ENCODE measurements at regions not wholly inside any gene's neighbourhood (a gene's known extent, or its start where the extent isn't known, plus 50 kb on each side); places are given as distances from the start of the nearest gene placed in this dataset.
"Not testable (repeated sequence)": the region's sequence is repeated elsewhere in the genome, so short reads cannot be mapped to it uniquely, and the experiment has no call there.

DNA sequence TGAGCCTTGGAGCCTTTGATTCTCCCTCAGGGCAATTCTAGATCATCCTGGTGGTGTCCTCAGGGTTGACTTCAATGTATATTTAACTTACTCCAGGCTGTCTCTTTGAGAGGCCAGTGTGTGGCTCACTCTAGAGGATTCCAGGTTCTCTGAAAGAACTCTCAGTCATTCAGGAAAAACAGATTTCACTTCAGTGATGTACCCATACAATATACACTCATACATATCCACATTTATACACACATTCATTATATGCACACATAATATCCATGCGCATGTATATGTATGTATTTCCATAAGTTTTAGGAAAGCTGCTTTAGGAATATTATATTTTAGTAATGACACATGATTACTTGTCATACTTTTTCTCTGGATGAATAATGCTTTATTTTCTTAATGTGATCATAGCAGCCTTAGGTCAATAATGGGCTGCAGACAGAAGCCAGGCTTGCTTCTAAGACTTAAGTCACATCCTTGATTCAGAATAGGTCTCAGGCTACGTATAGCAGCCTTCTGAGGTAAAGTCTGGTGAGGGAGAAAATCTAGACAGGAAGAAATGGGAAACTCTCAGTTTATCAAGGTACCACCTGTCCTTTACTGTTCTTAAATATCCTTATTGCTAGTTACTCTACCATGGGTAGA is 397.0 kb downstream of the GPAT3 start:
- no peak for DNase-seq (ENCODE audit: low read depth in 4 of 4, low spot score in 3 of 4)

DNA sequence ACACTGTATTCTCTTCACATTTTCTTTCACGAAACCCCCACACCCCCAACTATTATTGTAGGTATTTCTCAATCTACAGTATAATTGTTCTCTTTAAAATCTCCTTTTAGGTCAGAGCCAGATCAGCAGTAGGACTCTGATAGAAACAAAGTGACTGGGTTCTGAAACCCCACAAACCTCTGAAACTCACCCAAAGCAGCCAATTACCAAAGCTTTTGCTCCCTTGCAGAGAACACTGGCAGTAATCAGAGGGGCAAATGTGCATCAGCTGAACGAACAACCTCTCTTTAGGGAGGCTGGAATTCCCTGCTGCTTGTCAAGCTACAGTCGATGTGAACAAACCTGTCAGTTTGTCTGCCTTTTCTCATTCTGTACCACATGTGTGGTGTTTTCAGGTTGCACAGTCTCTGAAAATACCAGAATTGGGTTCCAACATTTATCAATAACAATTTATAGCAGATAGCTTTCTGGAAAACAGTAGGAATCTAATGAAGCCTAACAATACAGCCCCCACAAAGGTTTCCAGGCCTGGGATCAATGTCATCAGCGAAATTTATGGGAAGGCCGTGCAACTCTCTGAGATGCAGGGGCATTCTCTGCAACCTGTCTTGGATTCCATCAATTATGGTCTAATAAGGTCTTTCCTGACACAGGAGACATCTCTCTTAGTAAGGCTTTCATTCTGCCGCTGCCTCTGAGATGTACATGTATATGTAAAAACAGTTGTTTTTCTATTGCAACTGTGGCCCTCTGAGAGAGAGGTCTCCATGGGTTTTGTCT is 395.9 kb downstream of the GPAT3 start:
- no peak for DNase-seq (ENCODE audit: low read depth in 4 of 4, low spot score in 3 of 4)

DNA sequence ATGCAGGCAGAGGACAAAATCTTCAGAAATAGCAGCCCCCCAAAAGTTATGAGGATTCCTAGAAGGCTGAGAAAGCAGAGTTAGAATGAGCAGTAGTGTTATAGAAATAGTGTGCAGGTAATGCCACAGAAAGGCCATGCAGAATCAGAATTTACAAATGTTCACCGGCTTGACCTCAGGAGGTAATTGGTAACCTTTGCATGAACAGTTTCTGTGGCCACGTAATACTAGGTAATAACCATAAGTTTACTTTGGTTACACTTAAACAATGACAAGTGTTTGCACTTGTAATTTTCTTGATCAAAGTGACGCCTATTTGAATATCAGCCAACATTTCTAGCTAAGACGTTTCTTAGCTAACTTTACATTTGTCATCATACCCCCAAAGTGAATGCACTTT is 393.6 kb downstream of the GPAT3 start:
- no peak for DNase-seq (ENCODE audit: low read depth in 4 of 4, low spot score in 3 of 4)

DNA sequence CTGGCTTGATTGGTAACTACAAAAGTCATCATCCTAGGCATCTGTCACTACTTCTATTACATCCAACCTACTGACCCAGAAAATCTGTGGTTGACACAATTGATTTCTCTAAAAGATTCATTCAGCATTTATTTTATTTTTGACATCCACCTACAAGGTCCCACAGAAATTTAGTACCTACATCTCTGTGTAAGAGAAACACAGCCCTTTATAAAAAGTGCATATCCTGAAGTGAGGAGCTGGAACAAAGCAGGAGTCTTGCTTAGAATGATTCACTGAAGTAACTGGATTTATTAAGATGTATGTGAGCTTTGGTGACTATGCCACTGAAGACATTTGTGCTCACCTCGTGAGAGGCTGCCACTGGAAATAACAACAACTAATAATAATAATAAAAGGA is 391.0 kb downstream of the GPAT3 start:
- no peak for DNase-seq (ENCODE audit: low read depth in 4 of 4, low spot score in 3 of 4)

DNA sequence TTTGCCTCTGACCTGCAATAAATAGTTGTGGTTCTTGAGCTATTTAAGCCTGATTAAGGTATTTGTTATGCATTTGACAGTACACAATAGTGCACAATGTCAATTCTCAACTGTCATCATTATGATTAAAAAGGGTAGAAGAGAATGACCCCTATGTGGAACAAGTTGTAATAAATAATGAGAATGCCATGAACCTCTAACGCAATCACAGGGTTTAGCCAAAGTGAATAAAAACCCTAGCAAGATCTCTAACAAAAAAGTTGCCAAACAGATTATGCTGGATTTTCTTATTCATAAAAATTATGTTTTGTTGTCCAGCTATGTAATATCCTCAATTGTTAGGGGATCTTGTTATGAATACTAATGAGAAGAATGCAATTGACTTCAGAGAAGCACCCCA is 387.4 kb downstream of the GPAT3 start:
- DNase-seq (ENCODE audit: low read depth in 4 of 4, low spot score in 3 of 4), result no peak

DNA sequence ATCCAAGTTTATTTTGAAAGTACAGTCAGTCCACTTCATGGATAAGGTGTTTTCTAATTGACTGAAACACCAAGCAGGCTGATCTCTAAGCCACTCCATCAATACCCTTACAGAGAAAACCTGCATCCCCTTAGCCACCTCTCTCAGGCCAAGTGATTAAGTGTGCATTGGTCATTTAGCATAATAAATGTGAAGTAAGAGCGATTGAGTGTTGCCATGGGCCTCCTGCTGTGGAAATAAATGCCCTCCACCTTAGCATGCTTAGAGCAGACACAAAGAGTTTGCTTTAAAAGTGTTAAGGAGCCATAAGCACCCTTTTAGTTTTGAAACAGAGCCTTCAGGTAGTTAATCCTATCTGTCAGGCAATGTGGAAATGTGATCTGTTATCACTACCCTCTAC is 386.5 kb downstream of the GPAT3 start:
- DNase-seq (ENCODE audit: low read depth in 4 of 4, low spot score in 3 of 4), result no peak

DNA sequence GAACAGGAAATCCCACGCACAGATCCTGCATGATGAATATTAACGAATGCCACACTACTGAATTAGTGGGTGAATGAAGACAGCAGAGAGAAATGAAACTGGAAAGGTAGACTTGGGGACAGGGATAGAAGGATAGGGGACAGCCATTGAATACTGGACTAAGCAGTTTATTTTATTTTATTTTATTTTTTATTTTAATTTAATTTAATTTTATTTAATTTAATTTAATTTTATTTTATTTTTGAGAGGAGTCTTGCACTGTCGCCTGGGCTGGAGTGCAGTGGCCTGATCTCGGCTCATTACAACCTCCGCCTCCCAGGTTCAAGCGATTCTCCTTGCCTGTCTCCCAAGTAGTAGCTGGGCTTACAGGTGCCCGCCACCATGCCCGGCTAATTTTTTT is 385.2 kb downstream of the GPAT3 start:
- no peak for DNase-seq (ENCODE audit: low read depth in 4 of 4, low spot score in 3 of 4)

DNA sequence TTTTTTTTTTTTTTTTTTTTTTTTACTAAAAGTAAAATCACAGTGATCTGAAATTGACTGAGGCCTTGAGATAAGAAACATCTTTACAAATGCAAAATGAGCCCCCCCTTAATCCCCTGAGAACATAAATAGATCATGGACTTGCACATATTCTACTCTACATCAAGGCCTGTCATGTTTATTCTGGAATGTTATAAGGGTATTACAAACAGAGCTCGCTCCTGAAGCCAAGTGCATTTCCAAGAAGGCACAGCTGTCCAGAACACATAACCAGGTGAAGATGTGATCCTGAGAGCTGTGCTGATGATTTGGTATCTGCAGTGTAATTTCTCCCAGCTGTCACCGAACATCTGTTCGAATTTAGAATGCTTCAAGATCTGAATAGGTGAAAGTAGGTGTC is 384.5 kb downstream of the GPAT3 start:
- DNase-seq (ENCODE audit: low read depth in 4 of 4, low spot score in 3 of 4), result no peak

DNA sequence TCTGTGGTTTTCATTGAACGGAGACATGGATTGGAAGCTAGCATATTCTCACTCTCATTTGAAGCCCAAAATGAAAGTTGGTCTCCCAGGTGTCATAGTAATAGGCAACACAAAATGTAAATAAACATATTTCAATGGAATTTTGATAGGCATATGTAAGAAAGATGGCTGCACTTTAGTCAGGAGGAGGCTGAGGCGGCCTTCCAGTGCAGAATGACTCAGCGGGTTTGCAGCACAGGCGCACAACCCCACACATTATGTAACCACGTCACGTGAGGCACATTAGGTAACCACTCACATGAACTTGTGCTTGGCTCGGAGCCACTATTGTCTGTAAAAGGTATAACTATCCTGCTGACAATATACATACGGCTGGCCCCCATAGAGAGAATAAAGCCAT is 381.7 kb downstream of the GPAT3 start:
- DNase-seq (ENCODE audit: low read depth in 4 of 4, low spot score in 3 of 4), result no peak

DNA sequence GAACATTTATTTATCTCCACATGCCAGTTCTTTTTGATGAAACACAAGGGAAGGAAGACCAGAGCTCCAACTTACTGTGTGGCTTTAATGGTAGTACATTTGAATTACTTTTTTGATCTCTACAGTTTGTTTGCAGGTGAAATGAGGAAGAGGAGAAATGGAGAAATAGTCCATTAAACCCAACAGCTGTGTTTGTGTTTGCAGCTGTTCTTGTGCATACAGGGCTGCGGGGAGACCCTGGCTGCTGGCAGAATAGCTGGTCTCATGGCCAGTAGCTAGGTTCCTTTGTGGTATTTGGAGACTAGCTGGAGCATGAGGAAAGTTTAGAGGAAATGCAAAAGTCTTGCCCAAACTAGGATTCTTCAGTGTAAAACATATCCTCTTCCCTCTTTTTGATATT is 374.8 kb downstream of the GPAT3 start:
- no peak for DNase-seq (ENCODE audit: low read depth in 4 of 4, low spot score in 3 of 4)

DNA sequence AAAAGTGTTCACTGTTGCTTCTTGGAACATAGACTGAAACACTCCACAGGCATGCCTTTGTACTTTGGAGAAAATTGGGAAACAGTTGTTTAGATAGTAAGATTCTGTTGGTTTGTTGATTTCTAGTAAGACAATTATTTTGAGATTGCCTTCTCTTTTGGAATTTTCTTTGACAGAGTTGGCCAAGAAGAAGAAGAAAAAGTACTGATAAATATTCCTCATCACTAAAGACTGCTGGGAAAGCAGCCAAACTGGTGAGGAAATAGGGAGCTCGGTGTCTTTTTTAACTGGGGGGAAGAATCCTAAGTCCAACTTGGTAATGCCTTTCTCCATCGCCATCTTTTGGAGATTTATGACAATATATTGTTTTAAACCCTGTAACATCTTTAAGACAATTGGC is 370.7 kb downstream of the GPAT3 start:
- DNase-seq (ENCODE audit: low read depth in 4 of 4, low spot score in 3 of 4), result no peak

DNA sequence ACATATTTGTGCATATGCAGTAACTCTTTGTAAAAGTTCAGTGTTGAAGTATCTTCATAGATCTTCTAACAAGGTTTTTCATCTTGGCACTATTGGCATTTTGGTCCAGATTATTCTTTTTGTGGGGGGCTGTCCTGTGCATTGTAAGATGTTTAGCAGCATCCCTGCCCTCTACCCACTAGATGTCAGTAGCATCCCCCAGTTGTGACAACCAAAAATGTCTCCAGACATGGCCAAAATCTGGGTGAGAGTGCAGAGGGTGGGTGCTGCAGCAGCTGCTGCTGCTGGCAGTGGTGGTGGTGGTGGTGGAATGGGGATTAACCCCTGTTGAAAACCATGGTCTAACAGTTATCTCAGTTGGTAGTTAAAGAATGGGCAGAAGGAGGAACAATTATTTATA is 370.0 kb downstream of the GPAT3 start:
- DNase-seq (ENCODE audit: low read depth in 4 of 4, low spot score in 3 of 4), result no peak

DNA sequence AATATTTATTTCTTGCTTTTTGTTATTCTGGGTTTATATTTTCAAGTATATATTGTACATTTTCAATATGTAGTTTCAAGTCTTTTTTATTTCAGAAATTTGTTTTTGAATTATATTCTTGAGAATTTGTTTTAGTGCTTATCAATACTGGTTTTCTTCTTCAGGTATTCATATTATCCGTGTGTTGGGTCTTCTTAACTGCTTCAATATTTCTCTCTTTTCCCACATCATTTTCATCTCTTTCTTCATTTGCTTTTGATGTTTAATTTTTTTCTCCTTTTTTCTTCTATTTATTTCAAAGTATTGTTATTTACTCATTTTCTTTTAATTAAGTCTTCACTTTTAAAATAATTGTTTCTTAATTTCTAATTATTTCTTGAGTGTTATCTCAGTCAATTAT is 367.8 kb downstream of the GPAT3 start:
- DNase-seq (ENCODE audit: low read depth in 4 of 4, low spot score in 3 of 4), result not testable (repeated sequence)

DNA sequence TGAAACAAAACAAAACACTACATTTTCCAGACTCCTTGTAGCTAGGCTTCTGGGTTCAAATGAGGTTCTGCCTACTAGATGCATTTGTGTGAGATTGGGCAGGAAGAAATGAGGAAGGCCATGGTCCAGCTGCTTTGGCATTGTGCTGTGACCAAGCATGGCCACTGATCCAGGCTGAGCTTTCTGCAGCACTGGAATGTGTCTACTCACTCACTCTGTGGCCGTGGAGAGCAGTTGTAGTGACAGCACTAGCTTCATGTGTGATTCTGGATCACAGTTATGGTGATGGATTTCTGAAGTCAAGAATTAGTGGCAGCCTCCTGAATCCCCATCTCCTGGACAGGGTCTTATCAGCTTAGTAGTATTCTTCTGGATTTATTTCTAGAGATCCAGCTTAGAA is 358.9 kb downstream of the GPAT3 start:
- DNase-seq (ENCODE audit: low read depth in 4 of 4, low spot score in 3 of 4), result no peak

DNA sequence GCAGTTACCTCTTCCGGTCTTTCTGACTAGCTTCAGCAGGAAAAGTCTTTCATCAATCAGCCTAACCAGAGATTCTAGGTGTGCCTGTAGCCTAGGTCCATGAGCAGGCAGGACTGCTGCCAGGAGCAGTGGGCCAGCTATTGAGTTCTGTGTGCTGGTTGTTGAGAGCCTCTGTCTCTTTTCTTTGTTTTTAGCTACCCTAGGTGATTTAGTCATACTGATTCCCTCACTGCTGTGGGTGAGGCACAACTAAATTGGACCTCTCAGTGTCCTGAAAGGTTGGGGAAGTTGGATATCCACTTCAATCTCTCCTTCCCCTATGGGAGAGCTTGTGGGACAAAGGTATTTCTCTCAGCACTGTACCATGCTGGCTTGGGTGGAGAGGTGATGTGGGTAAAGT is 354.9 kb downstream of the GPAT3 start:
- no peak for DNase-seq (ENCODE audit: low read depth in 4 of 4, low spot score in 3 of 4)

DNA sequence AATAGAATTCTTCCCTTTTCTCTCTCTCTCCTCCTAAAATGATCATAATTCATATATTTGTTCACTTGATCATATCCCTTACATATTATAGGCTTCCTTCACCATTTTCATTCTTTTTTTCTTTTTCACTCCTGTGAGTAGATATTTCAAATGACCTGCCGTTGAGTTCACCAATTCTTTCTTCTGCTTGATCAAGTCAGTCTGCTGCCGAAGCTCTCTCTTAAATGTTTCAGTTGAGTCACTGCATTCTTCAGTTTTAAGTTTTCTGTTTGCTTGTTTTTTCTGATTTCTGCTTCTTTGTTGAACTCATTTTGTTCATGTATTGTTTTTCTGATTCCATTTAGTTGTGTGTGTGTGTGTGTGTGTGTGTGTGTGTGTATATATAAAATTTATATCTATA is 354.3 kb downstream of the GPAT3 start:
- no peak for DNase-seq (ENCODE audit: low read depth in 4 of 4, low spot score in 3 of 4)

DNA sequence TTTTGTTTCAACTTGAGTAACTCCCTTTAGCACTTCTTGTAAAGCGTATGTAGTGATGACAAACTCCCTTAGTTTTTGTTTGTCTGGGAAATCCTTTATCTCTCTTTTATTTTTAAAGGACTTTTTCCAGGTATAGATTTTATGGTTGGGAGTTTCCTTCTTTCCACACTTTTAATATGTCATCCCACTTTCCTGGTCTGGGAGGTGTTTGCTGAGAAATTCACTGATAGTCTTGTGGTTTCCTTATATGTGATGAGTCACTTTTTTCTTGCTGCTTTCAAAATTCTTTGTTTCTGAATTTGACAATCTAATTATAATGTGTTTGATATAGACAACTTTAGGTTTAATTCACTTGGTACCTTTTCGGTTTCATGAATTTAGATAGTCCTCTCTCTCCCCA is 353.9 kb downstream of the GPAT3 start:
- no peak for DNase-seq (ENCODE audit: low read depth in 4 of 4, low spot score in 3 of 4)

DNA sequence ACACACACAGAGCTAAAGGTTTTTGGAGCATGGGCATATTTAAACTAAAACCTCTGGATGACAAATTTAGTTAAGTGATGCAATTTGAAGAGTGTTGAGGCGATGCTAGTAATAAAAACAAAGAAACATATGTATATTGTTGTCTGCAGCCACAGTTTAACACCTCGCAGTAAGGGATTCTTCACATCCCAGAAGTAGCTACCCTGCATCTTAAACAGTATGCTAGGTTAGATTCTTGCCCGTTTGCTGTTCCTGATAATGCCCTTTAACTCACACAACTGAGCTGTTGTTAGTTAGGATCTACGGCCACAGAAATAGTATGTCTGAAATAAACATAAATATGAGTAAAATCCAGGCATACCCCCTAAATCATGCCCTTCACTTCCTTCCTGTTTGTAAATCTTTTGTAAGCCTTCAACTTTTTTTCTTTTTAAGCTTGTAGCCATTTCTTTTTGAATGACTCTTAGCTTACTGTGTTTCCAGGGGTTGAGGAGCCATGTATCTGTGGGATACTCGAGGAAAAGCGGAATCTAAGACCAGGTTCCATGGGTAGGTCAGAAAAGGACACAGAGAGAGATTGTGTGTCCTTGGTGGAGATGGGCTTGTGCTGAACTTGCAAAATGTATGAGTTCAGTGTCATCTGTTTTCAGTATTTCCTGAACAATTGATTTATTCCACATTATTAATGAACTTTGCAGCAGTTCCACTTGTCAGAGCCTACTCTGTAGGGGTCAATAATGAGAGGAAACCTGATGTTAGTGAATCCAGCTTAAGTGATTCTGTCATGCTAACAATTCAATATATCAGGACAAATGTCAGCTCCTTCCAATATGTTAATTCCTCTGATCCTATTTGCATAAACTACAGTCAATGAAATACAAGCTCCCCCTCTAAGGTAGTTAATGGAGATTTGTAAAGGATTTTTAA is 349.6 kb downstream of the GPAT3 start:
- DNase-seq (ENCODE audit: low read depth in 4 of 4, low spot score in 3 of 4), result no peak

DNA sequence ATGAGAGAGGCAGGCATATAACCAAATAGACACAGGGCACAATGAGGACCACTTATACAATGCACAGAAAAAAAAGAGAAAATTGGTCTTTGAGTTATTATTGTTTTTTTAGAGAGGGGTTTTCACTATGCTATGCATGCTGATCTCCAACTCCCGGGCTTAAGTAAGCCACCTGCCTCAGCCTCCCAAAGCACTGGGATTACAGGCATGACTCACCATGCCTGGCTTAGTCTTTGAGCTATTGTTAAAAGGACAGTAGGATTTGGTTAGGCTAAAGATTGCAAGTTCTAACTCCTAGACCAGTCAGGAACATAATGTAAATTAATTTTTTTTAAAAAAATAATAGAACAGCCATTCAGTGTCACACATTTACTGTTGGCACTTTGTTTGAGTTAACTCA is 340.1 kb downstream of the GPAT3 start:
- DNase-seq (ENCODE audit: low read depth in 4 of 4, low spot score in 3 of 4), result no peak

DNA sequence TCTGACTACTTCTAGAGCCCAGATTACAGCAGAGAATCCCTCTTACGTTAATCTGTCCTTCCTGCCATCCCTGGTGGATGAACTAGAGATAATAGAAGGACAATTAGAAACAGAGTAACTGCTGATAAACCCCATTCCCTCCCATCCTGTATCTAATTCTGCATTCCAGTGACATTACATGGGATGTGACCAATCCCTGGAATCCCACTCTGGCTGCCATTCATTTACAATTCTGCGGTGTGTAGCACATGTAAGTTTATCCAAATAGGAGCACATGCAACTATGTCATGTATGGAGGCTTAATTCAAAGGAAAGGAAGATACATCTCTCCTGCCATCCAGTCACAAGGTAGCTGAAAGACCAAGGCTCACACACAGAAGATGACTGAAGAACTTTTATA is 339.5 kb downstream of the GPAT3 start:
- no peak for DNase-seq (ENCODE audit: low read depth in 4 of 4, low spot score in 3 of 4)

DNA sequence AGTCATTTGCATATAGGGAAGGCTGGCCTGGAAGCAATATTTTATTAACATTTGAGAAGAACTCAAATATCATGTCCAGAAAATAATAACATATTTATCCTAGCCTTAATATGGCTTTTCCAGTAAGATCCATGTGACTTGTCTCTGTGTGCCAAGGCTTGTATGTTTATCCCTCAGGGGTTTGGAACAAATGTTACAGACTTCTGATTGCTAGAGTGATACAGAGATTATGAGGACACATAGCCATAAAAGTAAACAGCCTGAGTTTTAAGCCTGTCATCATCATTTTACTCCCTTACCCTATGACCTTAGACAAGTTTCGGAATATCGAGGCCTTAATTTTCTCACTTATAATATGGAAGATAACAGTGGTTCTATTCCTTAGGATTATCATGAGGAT is 338.1 kb downstream of the GPAT3 start:
- DNase-seq (ENCODE audit: low read depth in 4 of 4, low spot score in 3 of 4), result no peak
